ENCODE measurements at regions not wholly inside any gene's neighbourhood (a gene's known extent, or its start where the extent isn't known, plus 50 kb on each side); places are given as distances from the start of the nearest gene placed in this dataset.

DNA sequence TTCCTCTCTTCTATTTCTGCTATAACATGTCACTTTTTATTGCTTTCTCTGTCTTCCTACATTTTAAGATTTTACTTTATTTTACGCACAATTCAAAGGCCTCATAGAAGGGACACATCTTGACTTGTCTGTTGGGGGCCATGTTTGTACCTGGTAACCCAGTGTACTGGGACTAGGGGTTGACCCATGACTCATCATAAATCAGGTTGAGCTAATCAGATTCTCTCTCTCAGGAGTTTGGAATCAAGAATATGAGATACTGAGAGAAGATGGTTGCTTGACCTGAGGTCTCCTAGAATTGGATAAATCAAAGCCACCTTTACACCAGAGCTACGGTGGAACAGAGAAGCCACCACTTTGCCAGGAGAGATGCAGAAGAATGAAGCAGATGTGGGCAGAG, 153.0 kb downstream of the UXS1 start:
- no peak for DNase-seq (ENCODE audit: low read depth)

DNA sequence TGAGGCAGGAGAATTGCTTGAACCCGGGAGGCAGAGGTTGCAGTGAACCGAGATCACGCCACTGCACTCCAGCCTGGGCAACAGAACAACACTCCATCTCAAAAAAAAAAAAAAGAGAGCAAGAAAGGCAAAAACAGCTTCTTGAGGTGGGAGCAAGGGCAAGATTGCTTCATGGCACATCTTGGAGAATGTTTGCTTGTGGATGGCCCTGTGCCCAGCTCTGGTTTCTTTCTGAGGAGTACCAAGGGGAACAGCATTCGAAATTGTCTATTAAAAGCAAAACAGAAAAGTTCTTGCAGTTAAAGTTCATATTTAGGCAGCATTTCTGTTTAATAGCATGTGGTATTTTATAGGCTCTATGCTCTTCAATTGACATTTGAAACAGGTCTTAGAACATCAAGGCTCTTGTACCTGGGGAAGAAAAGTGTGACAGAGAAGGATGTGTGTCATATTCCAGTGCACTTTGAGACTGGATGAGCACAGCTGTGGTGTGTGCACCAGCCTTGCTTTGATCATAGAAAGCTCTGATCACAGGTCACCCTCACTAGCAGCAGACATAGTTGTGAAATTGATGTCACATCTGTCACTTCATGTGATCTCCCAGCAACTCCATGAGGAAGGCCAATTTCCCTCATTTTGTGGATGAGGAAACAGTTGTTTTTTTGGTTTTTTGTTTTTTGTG, 154.3 kb downstream of the UXS1 start:
- no peak for DNase-seq (ENCODE audit: low read depth)

DNA sequence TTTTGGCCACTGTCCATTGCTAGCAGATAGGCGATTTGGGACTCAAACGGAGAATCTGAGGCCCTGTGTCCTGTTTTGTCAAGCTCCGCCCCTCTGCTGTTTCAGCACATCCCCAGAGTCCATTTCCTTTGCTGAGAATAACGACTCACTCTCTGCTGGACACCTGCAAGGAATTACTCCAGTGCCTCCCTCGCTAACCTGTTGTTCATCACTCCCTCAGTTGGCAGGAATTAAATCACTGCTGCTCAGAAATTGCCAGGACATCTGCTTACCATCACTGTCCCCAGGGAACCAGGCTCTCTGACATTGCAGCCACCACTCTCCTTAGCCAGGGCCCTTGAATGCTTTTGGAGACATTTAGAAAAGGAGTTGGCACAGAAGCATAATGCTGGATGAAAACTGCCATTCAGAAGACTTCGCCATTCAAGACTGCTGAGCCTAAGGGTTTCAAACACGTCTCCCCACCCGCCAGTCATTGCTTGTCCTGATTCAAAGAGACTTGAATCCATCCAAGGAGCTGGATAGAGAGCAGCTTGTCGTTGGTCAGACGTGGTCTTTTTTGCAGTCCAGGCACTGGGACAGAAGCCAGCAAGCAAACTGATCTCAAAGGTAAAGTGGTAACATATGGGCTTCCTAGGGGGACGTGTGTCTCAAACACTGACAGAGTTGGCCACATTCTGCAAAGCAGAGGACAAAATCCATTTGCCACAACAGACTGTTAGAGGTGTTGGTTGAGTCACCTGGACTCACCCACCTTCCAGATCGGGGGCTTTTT, 155.3 kb downstream of the UXS1 start:
- no peak for DNase-seq (ENCODE audit: low read depth)

DNA sequence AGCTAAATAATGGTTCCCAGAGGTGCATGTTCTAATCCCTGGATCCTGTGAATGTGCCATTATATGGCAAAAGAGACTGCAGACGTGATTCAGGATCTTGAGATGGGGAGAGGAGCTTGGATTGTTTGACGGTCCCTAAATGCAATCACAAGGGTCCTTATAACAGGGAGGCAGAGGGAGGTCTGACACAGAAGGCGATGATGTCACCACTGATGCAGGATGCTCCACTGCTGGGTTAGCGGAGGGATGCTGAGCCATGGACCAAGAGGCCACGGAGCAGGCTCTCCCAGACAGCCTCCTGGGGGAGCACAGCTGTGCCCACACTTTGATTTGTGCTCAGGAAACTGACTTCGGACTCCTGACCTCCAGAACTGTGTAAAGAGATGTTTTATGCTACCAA, 156.2 kb downstream of the UXS1 start:
- DNase-seq (ENCODE audit: low read depth), result no peak

DNA sequence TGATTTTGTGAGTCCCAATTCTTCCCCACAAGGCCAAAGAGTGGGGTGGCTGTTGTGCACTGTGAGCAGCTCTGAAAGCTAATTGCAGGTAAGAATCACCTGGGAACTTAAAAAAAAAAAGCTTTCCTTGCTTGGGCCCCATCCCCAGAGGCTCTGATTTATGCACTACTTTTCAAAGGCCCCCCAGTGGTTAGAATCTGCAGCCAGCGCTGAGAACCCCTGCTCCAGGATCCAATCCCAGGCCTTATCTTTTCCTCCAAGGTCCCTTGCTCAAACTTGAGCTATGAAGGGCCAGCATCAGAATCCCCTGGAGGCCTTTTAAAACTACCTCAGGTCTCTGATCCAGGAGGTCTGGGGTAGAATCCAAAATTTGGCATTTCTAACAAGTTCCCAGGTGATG, 156.8 kb downstream of the UXS1 start:
- no peak for DNase-seq (ENCODE audit: low read depth)

DNA sequence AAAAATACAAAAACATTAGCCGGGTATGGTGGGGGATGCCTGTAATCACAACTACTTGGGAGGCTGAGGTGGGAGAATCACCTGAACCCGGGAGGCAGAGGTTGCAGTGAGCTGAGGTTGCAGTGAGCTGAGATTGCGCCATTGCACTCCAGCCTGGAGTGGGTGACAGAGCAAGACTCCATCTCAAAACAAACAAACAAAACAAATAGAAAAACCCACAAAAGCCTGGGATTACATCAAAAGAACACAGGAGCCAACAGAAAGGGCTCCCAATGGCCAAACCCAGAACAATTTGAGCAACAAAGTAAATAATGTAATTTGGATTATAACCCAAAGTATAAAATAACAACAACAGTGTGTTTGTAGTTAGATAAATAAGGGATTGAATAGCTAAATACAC, 159.8 kb downstream of the UXS1 start:
- DNase-seq (ENCODE audit: low read depth), result no peak

DNA sequence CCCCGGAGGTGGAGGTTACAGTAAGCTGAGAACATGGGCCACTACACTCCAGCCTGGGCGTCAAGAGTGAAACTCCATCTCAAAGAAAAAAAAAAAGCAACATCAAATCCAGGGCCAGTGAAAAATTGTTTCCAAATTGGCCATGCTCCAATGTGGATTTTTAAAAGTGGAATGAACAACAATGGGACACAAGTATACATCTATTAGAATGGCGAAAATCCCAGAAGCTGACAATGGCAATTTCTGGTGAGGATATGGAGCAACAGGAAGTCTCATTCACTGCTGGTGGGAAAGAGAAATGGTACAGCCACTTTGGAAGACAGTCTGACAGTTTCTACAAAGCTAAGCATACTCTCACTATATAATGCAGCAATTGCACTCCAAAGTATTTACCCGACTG, 161.4 kb downstream of the UXS1 start:
- DNase-seq (ENCODE audit: low read depth), result no peak

DNA sequence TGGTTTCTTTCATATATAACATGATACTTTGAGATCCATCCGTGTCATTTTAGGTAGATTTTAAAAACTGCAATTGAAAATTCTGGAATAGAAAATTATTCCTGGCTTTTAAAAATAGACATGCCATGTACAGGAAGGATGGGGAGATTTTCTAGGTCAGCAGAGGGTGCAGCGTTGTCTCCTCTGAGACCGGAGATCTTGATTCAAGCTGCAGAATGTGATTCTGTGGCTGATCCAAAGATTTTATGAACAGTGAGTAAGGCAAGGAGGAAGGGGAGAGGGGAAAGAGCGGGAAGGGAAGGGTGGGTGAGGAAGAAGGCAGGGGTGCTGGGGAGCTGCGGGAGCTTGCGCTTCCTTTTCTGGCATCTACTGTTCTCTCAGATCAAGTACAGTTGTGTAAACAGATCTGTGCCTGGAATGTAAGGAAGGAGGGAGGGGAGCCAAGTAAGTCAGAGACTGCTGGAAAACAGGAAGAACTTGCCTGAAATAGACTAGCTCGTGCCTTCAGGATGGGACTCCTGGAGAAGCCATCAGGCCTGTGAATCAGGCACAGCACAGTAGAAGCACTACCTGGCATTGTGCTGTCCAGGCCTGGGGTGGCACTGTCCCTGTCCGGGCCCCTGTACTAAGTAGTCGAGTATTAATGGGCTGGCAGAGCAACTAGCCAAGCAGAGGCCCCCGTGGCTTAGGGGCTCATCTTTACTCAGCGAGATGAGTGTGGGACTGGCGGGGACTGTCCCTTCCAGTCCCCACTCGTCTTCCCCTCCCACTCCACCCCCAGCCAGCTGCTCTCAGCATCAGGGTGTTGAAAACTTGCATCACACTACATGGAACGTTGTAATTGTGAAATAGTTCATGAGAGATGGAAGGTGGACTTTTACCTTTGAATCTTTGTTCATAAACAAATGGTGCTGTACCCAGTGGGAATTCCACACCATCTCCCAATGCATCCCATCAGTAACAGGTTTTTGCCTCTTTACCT, 163.5 kb downstream of the UXS1 start:
- peak; percentile 32 for DNase-seq (ENCODE audit: low read depth)

DNA sequence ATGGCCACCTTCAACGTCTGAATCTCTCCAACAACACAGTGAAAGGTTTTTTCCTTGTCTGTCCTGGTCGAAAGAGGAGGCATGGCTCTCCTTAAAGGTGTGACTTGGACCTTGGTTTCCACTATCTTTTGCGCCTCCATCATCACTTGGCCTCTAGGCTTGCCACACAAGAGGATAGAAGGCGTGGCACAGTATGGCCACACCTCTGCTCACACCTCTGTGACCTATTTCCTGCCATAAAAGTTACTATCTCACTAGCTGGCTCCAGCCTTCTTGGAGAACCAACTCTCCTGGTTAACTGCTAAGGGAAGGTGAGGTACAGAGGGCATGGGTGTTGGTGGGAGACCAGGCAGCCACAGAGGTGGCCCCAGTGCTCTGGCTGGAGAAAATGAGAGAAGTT, 165.9 kb downstream of the UXS1 start:
- DNase-seq (ENCODE audit: low read depth), result no peak

DNA sequence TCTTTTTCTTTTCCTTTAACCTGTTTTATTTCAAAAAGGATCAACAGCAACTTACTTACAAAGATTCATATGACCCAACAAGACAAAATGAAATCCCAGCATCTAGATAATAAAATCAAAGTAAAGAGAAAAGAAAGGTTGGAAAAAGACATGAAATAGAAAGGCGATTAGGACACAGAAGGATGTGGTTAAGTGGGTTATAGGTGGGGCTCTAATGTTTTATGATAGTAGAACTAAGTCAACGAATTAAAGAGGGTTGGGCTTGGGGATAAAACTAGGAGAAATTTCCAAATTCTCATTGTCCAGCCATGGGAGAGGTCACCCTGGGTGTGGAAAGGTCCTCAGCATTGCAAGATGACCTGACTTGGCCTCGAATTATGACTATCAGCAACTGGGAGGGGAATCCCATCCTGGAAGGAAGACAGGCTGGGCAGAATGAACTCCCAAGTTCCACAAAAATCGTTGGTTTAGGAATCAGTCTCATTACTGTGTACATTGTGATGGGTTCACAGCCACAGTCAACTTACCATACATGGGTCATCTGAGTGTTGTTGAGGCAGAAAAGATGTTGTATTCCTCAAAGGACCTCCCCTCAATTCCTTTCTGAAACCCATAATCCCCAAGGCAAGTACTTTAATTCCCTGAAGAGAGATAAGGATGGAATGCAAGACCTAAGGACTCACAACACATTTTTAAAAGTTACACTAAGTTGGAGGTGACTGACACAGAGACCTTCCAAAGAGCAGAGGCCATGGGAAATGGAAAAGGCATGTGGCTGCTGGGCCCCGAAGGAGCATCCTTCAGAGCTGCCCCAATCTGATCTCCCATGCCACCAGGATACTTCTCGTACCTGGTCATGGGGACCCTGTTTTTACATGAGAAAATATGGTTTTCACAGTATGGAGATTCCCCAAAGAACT, 167.6 kb downstream of the UXS1 start:
- no peak for DNase-seq (ENCODE audit: low read depth)

DNA sequence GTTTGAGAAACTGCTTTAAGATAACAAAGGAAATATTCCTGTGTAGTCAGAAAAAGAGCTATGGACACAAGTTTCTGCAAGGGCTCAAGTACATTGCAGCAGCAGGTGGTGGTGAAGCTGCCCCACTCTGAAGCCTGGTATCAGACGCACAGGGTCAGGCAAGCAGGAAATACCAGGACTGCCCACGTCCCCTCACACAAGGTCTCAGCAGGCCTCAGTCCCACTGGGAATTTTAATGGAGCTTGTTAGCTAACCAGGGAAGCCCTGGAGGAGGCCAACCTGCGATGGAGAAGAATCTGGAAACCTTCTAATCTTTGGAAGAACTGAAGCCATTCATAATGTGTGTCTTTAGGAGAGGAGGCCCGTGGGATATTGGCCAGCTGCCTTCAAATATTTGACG, 168.3 kb downstream of the UXS1 start:
- no peak for DNase-seq (ENCODE audit: low read depth)

DNA sequence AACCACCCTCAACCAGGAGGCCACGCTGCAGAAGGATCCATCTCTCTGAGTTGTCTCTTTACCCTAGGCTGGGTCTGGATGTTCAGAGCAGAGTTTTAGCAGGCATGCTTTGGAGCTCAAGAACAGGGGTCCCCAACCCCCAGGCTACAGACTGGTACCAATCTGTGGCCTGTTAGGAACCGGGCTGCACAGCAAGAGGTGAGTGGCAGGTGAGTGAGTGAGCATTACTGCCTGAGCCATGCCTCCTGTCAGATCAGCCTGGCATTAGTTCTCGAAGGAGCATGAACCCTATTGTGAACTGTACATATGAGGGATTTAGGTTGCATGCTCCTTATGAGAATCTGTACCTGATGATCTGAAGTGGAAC, 172.5 kb downstream of the UXS1 start:
- no peak for DNase-seq (ENCODE audit: low read depth)

DNA sequence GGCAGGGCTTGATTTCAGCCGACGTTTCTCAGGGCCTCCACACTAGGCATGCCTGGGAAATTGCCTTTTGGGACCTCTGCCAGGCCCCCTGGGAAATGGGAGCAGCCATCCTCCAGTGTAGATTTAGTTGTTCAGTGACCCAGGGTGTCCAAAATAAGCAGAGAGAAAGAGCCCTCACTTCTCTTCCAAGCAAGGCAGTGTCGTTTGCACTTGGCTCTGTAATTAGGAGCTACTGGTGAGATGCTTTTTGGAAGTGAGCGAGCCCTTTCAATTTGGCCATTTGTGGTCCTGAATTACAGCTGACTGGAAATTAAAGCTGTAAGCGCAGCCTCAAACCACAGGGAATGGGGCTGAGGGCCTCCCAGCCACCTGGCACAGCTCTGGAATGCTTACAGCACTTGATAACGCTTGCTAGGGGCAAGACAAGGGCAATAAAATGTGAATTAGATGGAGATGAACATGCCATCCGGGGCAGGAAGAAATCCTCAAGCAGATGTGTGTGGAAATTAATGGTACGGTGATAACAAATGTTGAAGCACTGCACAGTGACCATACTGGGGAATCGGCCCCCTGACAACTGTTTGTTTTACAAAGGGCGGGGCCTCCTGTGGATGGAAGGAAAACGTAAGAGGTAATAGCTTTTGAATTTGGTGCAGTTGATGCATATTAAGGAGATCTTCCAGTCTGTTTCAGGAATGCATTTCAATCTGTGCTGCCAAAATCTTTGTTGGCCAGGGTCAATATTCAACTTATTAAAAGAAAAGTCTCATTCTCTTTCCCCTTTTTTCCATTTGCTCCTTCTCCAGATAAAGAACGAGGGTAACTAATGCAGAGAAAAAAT, 173.1 kb downstream of the UXS1 start:
- no peak for DNase-seq (ENCODE audit: low read depth)

DNA sequence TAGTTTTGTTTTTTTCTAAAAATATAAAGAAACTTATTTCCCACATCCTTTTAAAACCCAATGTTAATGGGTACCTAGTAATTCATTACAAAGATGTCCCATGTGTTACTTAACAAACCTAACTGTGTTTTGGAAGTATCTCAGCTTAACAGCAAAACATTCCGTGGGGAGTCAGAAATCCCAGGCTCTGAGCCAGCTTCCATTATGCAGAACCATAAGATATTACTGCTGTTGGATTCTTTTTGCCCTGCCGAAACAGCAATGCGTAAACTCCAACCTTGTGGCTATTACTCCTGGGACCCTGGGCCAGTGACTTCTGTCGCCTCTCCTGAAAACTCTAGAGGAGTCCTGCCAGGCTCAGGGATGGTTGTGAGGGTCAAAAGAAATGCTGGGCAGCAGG, 174.1 kb downstream of the UXS1 start:
- no peak for DNase-seq (ENCODE audit: low read depth)

DNA sequence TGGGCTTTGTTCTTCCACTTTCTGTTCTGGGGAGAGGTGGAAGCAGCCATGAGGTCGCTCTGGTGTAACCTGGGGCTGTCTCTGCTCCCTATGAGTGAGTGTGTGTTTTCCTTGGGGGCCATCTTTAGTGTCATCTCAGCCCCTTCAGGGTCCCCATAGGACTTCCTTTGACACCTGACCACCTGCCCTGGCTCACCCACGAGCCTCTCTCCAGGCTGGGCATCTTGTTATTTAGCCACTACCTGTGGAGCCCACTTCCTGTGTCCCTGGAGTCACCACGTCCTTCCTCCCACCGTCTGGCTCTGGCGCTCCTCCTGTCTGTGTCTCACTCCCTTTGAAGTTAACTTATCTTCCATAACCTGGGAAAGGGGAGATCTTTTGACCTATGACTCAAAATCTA, 176.0 kb downstream of the UXS1 start:
- DNase-seq (ENCODE audit: low read depth), result no peak

DNA sequence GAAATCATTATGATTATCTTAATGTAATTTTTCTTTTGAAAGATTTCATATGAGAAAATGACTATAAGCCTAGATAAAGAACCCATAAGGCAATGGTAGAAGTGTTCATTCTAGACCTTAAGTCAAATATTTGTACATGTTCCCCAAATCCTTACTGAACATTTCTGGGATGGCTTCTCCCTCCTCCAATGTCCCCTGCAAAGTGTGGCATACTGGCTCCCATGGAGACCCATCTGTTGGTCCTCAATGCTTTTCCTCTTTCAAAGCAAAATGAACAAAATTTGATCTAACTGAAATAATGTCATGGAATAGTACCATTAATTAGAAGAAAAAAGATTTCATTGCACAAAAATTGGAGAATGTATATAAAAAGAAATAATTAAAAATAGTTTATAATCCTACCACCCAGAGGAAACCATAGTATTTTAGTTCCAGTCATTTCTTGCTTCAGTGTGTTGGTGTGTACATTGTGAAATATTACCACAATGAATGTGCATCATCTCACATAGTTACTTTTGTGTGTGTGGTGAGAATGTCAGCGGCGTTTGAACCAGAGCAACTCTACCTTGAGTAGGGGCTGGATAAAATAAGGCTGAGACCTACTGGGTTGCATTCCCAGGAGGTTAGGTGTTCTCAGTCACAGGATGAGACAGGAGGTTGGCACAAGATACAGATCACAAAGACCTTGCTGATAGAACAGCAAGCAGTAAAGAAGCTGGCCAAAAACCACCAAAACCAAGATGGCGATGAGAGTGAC, 181.3 kb downstream of the UXS1 start:
- no peak for DNase-seq (ENCODE audit: low read depth)

DNA sequence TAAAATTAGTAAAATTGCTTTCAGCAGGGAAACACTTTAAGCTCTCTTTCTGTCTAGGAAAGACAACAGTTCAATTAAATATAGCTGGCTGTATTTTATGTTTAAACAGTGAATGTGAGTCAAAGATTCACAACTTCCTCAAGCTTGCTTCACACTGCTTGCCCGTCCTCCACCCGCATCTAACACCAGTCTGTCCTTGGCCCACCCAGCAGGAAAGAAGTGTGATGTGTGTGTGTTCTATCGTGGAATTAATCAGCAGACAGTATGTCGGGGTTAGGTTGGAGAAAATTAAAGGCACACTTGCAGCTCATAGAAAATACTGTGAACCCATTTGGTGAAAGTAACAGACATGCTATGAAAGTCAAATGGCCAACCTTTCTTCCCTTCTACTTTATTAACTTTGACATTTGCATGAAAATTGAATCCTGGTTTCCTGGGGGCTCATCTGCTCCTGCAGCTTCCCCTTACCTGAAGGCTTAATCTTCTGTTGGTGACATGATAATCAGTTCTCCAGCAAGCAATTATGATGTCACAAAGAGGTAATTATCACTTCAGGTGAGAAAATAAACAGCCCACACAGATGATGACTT, 182.0 kb downstream of the UXS1 start:
- no peak for DNase-seq (ENCODE audit: low read depth)

DNA sequence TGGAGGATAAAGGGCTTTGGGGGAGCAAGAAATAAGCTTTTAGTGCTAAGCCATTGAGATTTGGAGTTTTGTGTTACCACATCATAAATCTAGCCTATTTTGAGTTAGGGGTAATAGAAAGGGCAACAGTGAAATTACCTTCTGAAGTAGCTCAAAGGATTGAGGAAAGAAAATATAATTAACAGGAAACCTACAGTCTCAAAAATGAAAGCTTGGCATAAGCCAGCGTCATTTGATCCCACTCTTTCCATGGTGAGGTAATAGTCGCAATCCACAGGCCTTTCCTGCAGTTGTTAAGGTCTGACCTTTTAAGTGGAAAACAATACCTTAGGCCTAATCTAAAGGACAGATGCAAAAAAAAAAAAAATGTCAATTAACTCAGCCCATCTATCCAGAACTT, 182.7 kb downstream of the UXS1 start:
- no peak for DNase-seq (ENCODE audit: low read depth)

DNA sequence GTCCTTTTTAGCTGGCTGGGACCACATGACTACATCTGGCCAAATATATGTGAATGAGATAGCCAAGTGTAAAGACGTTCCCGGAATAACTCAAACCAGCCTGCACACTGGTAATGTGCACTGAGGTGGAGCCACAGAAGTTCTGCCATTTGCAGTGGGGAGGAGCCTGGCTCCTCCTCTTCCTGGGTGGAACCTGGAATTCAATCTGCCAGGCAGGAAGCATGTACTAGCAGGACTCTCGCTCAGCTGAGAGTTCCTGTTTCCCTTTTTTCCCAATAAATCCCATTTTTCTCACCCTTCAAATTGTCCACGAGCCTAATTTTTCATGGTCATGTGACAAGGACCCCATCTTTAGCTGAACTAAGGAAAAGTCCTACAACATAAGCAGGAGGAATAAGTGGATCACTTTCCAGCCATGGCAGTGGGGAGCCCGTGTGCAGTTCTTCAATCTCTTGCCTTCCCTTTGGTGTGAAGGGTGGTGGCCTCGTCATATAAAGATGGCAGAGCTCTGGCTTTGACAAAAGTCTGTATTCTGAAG, 183.2 kb downstream of the UXS1 start:
- no peak for DNase-seq (ENCODE audit: low read depth)
